Amygdala (tissue), 56 donors: ENCODE measurements at regions not wholly inside any gene's neighbourhood (a gene's known extent, or its start where the extent isn't known, plus 50 kb on each side); places are given as distances from the start of the nearest gene placed in this dataset.
"Not testable (repeated sequence)": the region's sequence is repeated elsewhere in the genome, so short reads cannot be mapped to it uniquely, and the experiment has no call there.

ENCODE experiments used
- DNase-seq, 56 donors: peaks; one replicate each; lab custom pipeline; 2025; lab: John Stamatoyannopoulos, UW

- DNase-seq, result peak in 2 of 56 donors; percentile 36 to 44
Observed at GRCh38 chr3:59245859-59246501, 196.2 kb upstream of the CFAP20DC start.

- no peak for DNase-seq
Observed at GRCh38 chr3:59245300-59245858, 195.6 kb upstream of the CFAP20DC start.

- no peak for DNase-seq
Observed at GRCh38 chr3:59244343-59244742, 194.5 kb upstream of the CFAP20DC start.

- DNase-seq, result no peak
Observed at GRCh38 chr3:59243476-59243875, 193.7 kb upstream of the CFAP20DC start.

GRCh38 chr3:59240666-59241255, 190.9 kb upstream of the CFAP20DC start:
- DNase-seq, result no peak

GRCh38 chr3:59237121-59237520, 187.3 kb upstream of the CFAP20DC start:
- no peak for DNase-seq

- DNase-seq, result no peak
Observed at GRCh38 chr3:59235634-59236012, 185.8 kb upstream of the CFAP20DC start.

- no peak for DNase-seq
Observed at GRCh38 chr3:59234884-59235633, 185.2 kb upstream of the CFAP20DC start.

- not testable (repeated sequence) for DNase-seq
Observed at GRCh38 chr3:59230379-59230778, 180.6 kb upstream of the CFAP20DC start.

GRCh38 chr3:59213860-59214259, 164.0 kb upstream of the CFAP20DC start:
- DNase-seq, result no peak

- DNase-seq, result peak in 2 of 56 donors; percentile 22 to 58
Observed at GRCh38 chr3:59212128-59212779, 162.4 kb upstream of the CFAP20DC start.

- no peak for DNase-seq
Observed at GRCh38 chr3:59210260-59210659, 160.4 kb upstream of the CFAP20DC start.

GRCh38 chr3:59192473-59192872, 142.6 kb upstream of the CFAP20DC start:
- no peak for DNase-seq

GRCh38 chr3:59191651-59192050, 141.8 kb upstream of the CFAP20DC start:
- no peak for DNase-seq

- no peak for DNase-seq
Observed at GRCh38 chr3:59189939-59190338, 140.1 kb upstream of the CFAP20DC start.

- DNase-seq, result no peak
Observed at GRCh38 chr3:59189526-59189925, 139.7 kb upstream of the CFAP20DC start.

GRCh38 chr3:59186725-59187124, 136.9 kb upstream of the CFAP20DC start:
- DNase-seq, result no peak

- no peak for DNase-seq
Observed at GRCh38 chr3:59185591-59186369, 136.0 kb upstream of the CFAP20DC start.

GRCh38 chr3:59180006-59180405, 130.2 kb upstream of the CFAP20DC start:
- DNase-seq, result no peak

- no peak for DNase-seq
Observed at GRCh38 chr3:59178698-59179097, 128.9 kb upstream of the CFAP20DC start.
